K562 (cell line): ENCODE measurements at regions not wholly inside any gene's neighbourhood (a gene's known extent, or its start where the extent isn't known, plus 50 kb on each side); places are given as distances from the start of the nearest gene placed in this dataset.

Experiments used
- ATAC-seq: fragments of 200-7000 bp; cut with Tn5 transposase; 3 replicates; pipeline ENCODE4 v1.9.1; 2020; ENCODE audit warnings: moderate library complexity
- BruUV-seq: library from RNA; stranded (reverse); fragments of 400-500 nt; replicated peaks from 2 replicates; lab custom pipeline; 2021; lab: Mats Ljungman, UMichigan
- CTCF ChIA-PET: fragments of 300-600 bp; formaldehyde crosslinking; extraction: SDS; loops from one replicate; lab custom pipeline; 2021; ENCODE audit warnings: low intra/inter-chr PET ratio; lab: Yijun Ruan, JAX
- POLR2A ChIA-PET: fragments of 300-600, 350-650 bp; sonication (Branson Sonifier 250); formaldehyde crosslinking; extraction: SDS; loops from one replicate; lab custom pipeline; 2021; ENCODE audit warnings: antibody characterized with exemption, inconsistent platforms; lab: Yijun Ruan, JAX
- DNase-seq, 4 experiments: peaks; one replicate each; pipeline versions ENCODE4 v3.0.0 to v3.0.0-alpha.2; 2011 to 2018; ENCODE audit warnings: low spot score in 3 of 4, mixed read lengths in 3 of 4; ENCODE audit errors: extremely low read depth in 1 of 4
- FAIRE-seq: peaks from 2 replicates; lab custom pipeline; 2011; peaks lifted over from hg19 to GRCh38; lab: Jason Lieb, UNC
- H2AFZ ChIP-seq: 2 replicates; pipeline ENCODE4 v1.6.0; 2011; ENCODE audit warnings: low read depth, low read length, control low read depth, inconsistent platforms
- H3K27ac ChIP-seq: fragments of 200-600 bp; 3 replicates; pipeline ENCODE4 v1.8.0; 2011; ENCODE audit warnings: low read depth, mild to moderate bottlenecking, control low read depth, inconsistent platforms, low read length, moderate library complexity, mixed read lengths; ENCODE audit errors: extremely low read depth
- H3K27me3 ChIP-seq, 2 experiments: fragments of 300-600 bp in 1 of 2; 2 replicates in 1 of 2; 3 replicates in 1 of 2; pipeline versions ENCODE4 v1.6.0 to v1.8.0; 2011; ENCODE audit warnings: inconsistent platforms in 2 of 2, low read length in 2 of 2, mild to moderate bottlenecking in 1 of 2, mixed read lengths in 1 of 2, moderate library complexity in 1 of 2; ENCODE audit not compliant: control insufficient read depth in 2 of 2, insufficient read depth in 2 of 2
- H3K36me3 ChIP-seq: fragments of 300-600 bp; 3 replicates; pipeline ENCODE4 v1.8.0; 2011; ENCODE audit warnings: mild to moderate bottlenecking, low read length, inconsistent platforms; ENCODE audit not compliant: control insufficient read depth, insufficient read depth
- H3K4me1 ChIP-seq, 2 experiments: fragments of 200-600 bp in 1 of 2; replicated peaks in 1 of 2; 2 replicates in 1 of 2; 3 replicates in 1 of 2; pipeline versions ENCODE4 v1.5.1 to v1.8.0; 2011; ENCODE audit warnings: inconsistent platforms in 2 of 2, low read length in 2 of 2, mild to moderate bottlenecking in 1 of 2, mixed read lengths in 1 of 2, moderate library complexity in 1 of 2; ENCODE audit not compliant: control insufficient read depth in 2 of 2, insufficient read depth in 2 of 2
- H3K4me2 ChIP-seq: 2 replicates; pipeline ENCODE4 v1.6.1; 2011; ENCODE audit warnings: low read length, control low read depth, inconsistent platforms, mixed read lengths; ENCODE audit not compliant: insufficient read depth
- H3K4me3 ChIP-seq: fragments of 200-600 bp; sonication (generic), shearing (Covaris generic); 2 replicates; pipeline ENCODE4 v1.5.1; 2016; ENCODE audit warnings: control low read depth, inconsistent platforms
- H3K79me2 ChIP-seq: fragments of 200-600 bp; 3 replicates; pipeline ENCODE4 v1.8.0; 2011; ENCODE audit warnings: low read length, inconsistent platforms; ENCODE audit not compliant: control insufficient read depth, insufficient read depth
- H3K9ac ChIP-seq, 2 experiments: 2 replicates each; pipeline versions ENCODE4 v1.6.0 to v1.6.1; 2011; ENCODE audit warnings: low read depth in 2 of 2, low read length in 2 of 2, control low read depth in 1 of 2, inconsistent platforms in 1 of 2, mild to moderate bottlenecking in 1 of 2, mixed read lengths in 1 of 2; ENCODE audit not compliant: insufficient read depth in 1 of 2
- H3K9me1 ChIP-seq: one replicate; pipeline ENCODE4 v1.6.0; 2011; ENCODE audit warnings: inconsistent platforms, mild to moderate bottlenecking, low read length, moderate library complexity; ENCODE audit not compliant: control insufficient read depth, insufficient read depth
- H3K9me3 ChIP-seq: replicated peaks from 2 replicates; pipeline ENCODE4 v1.5.1; 2011; ENCODE audit warnings: low read depth, low read length, inconsistent platforms; ENCODE audit not compliant: control insufficient read depth, insufficient read depth
- H4K20me1 ChIP-seq: replicated peaks from 2 replicates; pipeline ENCODE4 v1.6.1; 2011; ENCODE audit warnings: low read length, inconsistent platforms, mixed read lengths; ENCODE audit not compliant: control insufficient read depth, insufficient read depth
- CHAMP1 ChIP-seq: fragments of 450-650 bp; IDR thresholded peaks from 2 replicates; pipeline ENCODE4 v1.6.1; 2016; ENCODE audit warnings: mild to moderate bottlenecking
- CTCF ChIP-seq, 3 experiments: IDR thresholded peaks in 2 of 3; conservative IDR thresholded peaks in 1 of 3; 2 replicates each; pipeline ENCODE4 v1.5.1; 2011 to 2012; ENCODE audit warnings: low read length in 3 of 3, mild to moderate bottlenecking in 3 of 3, control low read depth in 2 of 3, improper control_type of control experiment in 1 of 3, inconsistent platforms in 1 of 3, low read depth in 1 of 3, mixed read lengths in 1 of 3, moderate library complexity in 1 of 3; ENCODE audit not compliant: insufficient read depth in 2 of 3
- ELK1 ChIP-seq: sonication (generic); formaldehyde crosslinking; IDR thresholded peaks from 2 replicates; pipeline ENCODE4 v1.8.1; 2022; ENCODE audit warnings: missing genetic modification reagents
- FOXP4 ChIP-seq: sonication (generic); formaldehyde crosslinking; IDR thresholded peaks from 2 replicates; pipeline ENCODE4 v1.8.0; 2022; ENCODE audit warnings: mild to moderate bottlenecking, missing genetic modification reagents, borderline replicate concordance
- HDAC1 ChIP-seq, 2 experiments: fragments of 450-650 bp; IDR thresholded peaks; 2 replicates each; pipeline ENCODE4 v1.6.1; 2016 to 2017; ENCODE audit warnings: inconsistent platforms in 1 of 2, mild to moderate bottlenecking in 1 of 2, moderate library complexity in 1 of 2
- HNRNPLL ChIP-seq: fragments of 200-400 bp; formaldehyde crosslinking; IDR thresholded peaks from 2 replicates; pipeline ENCODE4 v1.6.1; 2017; ENCODE audit warnings: low read length, low read depth, mild to moderate bottlenecking; ENCODE audit not compliant: poor library complexity, severe bottlenecking
- HNRNPUL1 ChIP-seq: fragments of 200-400 bp; formaldehyde crosslinking; IDR thresholded peaks from 2 replicates; pipeline ENCODE4 v1.6.1; 2017; ENCODE audit warnings: low read length
- KHSRP ChIP-seq: fragments of 450-650 bp; IDR thresholded peaks from 2 replicates; pipeline ENCODE4 v1.6.1; 2017
- RAD21 ChIP-seq, 2 experiments: fragments of 250-450 bp in 1 of 2; fragments of 450-650 bp in 1 of 2; sonication (Bioruptor Pico) in 1 of 2; formaldehyde crosslinking in 1 of 2; IDR thresholded peaks in 1 of 2; conservative IDR thresholded peaks in 1 of 2; 2 replicates each; pipeline versions ENCODE4 v1.4.0 to v1.8.0; 2020 to 2022; ENCODE audit warnings: mild to moderate bottlenecking in 2 of 2, moderate library complexity in 1 of 2
- RBM25 ChIP-seq: fragments of 200-400 bp; formaldehyde crosslinking; IDR thresholded peaks from 2 replicates; pipeline ENCODE4 v1.6.1; 2018; ENCODE audit warnings: low read length, low read depth, moderate library complexity; ENCODE audit not compliant: severe bottlenecking
- SRSF3 ChIP-seq: fragments of 200-400 bp; formaldehyde crosslinking; IDR thresholded peaks from 2 replicates; pipeline ENCODE4 v1.6.1; 2016; ENCODE audit warnings: mild to moderate bottlenecking, low read length, moderate library complexity; ENCODE audit not compliant: insufficient read depth
- TCF7 ChIP-seq: sonication (generic); IDR thresholded peaks from 2 replicates; pipeline ENCODE4 v1.6.1; 2016; ENCODE audit warnings: antibody characterized with exemption, borderline replicate concordance
- ZKSCAN1 ChIP-seq: fragments of 150-350 bp; IDR thresholded peaks from 2 replicates; pipeline ENCODE4 v1.6.1; 2016; ENCODE audit warnings: low read depth, low read length
- ZNF165 ChIP-seq: fragments of 250-450 bp; sonication (Bioruptor Pico); IDR thresholded peaks from 2 replicates; pipeline ENCODE4 v1.4.0; 2020; ENCODE audit warnings: borderline replicate concordance
- ZNF212 ChIP-seq: fragments of 450-650 bp; formaldehyde crosslinking; IDR thresholded peaks from 2 replicates; pipeline ENCODE4 v1.4.0; 2020; ENCODE audit warnings: mild to moderate bottlenecking
- WGBS: fragments of 100-300 bp; shearing (Covaris generic); methylation state at CpG from one replicate; pipeline ENCODE4 v1.1.6; 2016; ENCODE audit warnings: low coverage, mixed read lengths; ENCODE audit not compliant: insufficient coverage; ENCODE audit errors: missing lambda C conversion rate; 5-methylcytosine and 5-hydroxymethylcytosine counted together
- in situ Hi-C: fragments of 300-500 bp; cut with MboI; formaldehyde crosslinking; loops from 4 replicates; pipeline ENCODE4 v1.15.0; 2018; ENCODE audit warnings: inconsistent platforms, mixed read lengths
- intact Hi-C: fragments of 100-400 bp; cut with micrococcal nuclease; formaldehyde crosslinking; loops from 2 replicates; pipeline ENCODE4 v1.14.2; 2022

GRCh38 chr5:170171811-170172210, 61.0 kb upstream of the C5orf58 start:
- Histone ChIP-seq H2AFZ (no peak overlapping the region), H3K4me1 (peaks cover 0 to 1% of the 10 kb centered on the region in 2 experiments; a peak in 1 of 5 replicates), H3K27me3 (peaks cover 9 to 43% of the 10 kb centered on the region in 2 experiments), H3K9me1 (no peaks in the 10 kb centered on the region), H3K79me2 (no peaks in the 10 kb centered on the region), H3K27ac (no peak overlapping the region), H3K9me3 (no peaks in the 10 kb centered on the region), H3K36me3 (no peaks in the 10 kb centered on the region), H3K4me3 (no peak overlapping the region), H3K4me2 (no peak overlapping the region), H4K20me1 (0 out of 2 replicates have a peak, but pooled peaks cover 3% of the 10 kb centered on the region), H3K9ac (no peak overlapping the region)
- ATAC-seq (no peak), DNase-seq (no peak), FAIRE-seq (no peak)
- CTCF ChIA-PET = no interaction called here
- WGBS = 3% methylated on average over 4 of the region's 4 CpGs
- intact Hi-C loops = no loop called here
- TF ChIP-seq ZNF165 (CRISPR knock-in tag) (no peak), CHAMP1 (no peak), ELK1 (CRISPR knock-in tag) (no peak), SRSF3 (no peak), CTCF (IDR thresholded peaks at IDR 0.05 in 2 of 3, conservative IDR thresholded peaks at IDR 0.05 in 1 of 3; ENCODE audit: insufficient read depth in 2 of 3, low read depth in 1 of 3, low read length in 3 of 3) (no peak), FOXP4 (CRISPR knock-in tag) (no peak), ZKSCAN1 (no peak), HDAC1 (IDR thresholded peaks at IDR 0.05) (no peak), HNRNPUL1 (no peak), RBM25 (no peak), HNRNPLL (no peak), TCF7 (no peak), RAD21 (CRISPR knock-in tag; conservative IDR thresholded peaks at IDR 0.05 in 1 of 2, IDR thresholded peaks at IDR 0.05 in 1 of 2) (no peak), ZNF212 (no peak), KHSRP (no peak)
- BruUV-seq = no TSS peak
- POLR2A ChIA-PET = interaction anchor here (0.6 to 1.1 kb wide), 2 partner anchors 11 to 20 kb away, joined by 5 to 6 read pairs; no protein-coding TSS in a partner anchor
- in situ Hi-C loops = no loop called here
